NCI-H1105 (cell line): ENCODE measurements at regions not wholly inside any gene's neighbourhood (a gene's known extent, or its start where the extent isn't known, plus 50 kb on each side); places are given as distances from the start of the nearest gene placed in this dataset.
"Not testable (repeated sequence)": the region's sequence is repeated elsewhere in the genome, so short reads cannot be mapped to it uniquely, and the experiment has no call there.

Experiments used
- DNase-seq: peaks from one replicate; lab custom pipeline; 2025; lab: John Stamatoyannopoulos, UW

DNA sequence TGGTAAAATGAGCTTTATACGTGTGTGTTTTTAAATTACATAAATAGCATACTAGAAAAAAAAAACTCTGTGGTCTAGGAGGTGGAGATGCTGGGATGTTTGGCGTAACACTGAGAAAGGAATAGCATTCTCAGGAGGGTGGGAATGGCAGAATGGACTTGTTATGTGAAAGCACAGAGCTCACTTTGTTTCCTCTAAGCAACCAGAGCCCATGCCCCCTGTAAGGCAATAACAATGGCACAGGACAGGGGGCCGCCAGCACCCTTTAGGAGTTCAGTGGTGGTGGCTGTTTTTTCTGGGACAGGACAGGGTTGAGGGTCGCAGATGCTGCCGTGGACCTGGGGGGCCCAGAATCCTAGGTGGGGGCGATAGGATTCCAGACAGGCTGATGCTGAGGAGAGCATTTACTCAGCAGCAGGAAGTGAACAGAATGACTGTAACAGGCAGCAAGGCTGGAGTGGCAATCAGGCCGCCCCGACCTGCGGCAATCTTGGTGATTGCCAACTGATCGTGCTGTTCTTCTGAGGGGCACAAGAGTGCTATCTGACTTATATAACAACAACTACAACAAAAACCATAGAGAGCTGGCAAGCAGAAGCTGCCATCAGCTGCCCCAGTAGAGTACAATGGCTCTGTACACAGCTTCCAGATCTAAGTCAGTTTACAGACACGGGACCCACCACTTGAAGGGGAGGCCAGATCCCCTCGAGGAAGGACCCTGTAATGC, 160.4 kb downstream of the UACA start:
- no peak for DNase-seq

GRCh38 chr15:70602281-70602680, 161.1 kb downstream of the UACA start:
- no peak for DNase-seq

- DNase-seq, result no peak
These were observed 165.4 kb downstream of the UACA start for GRCh38 chr15:70597945-70598344.

- DNase-seq, result no peak
These were observed 166.2 kb downstream of the UACA start for GRCh38 chr15:70597056-70597603.

GRCh38 chr15:70596354-70597055, 166.9 kb downstream of the UACA start:
- no peak for DNase-seq

DNA sequence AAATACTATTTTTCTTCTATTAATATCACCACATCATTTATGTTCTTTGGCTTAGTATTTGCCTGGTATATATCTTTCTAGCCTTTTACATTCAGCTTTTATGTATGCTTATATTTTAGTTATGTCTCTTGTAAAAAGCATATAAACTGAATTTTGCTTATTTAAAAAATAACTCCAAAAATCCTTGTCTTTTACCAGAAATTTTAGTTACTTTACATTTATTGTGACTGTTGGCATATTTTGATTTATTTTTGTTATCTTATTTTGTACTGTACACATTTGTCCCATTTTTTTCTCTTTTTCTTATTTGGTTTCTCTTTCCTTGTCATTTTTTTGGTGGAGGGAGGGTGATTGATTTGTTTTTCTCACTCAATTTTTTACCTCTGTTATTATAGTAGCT, 169.6 kb downstream of the UACA start:
- no peak for DNase-seq

DNA sequence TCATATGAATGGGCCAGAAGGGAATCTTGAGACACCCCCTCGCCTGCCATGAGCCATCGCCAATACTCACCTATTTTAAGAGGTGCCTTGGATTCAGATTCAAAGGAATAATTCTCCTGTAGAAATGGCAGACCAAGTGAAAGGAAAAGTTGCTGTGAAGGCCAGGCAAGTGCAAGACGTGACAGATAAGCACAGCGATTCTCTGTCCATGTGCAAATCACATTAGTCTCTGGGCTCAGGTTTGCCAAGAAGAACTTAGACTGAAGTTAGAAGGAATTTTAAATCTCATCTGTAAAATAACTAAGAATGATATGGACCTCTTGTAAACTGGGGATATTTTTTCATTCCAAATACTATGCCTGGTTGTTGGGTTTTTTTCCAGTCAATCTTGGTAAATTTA, 173.6 kb downstream of the UACA start:
- no peak for DNase-seq

DNA sequence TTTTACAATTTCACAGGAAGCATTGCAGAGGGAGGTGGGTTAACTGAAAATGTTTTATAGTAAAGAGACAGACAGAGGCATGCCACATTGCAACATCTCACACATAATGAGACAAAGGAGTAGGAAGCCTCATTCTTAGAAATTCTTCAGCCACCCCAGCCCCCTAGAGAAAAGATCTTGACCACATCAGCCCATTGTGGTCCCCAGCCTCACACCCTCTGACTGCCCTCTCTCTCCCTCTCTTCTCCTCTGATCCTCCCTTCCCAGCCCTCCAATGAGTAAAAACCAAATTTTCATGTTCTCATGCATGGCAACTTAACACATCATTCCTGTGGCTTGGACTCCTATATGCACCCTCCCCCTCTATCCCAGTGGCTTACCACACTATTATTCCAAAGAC, 174.1 kb downstream of the UACA start:
- DNase-seq, result no peak

DNA sequence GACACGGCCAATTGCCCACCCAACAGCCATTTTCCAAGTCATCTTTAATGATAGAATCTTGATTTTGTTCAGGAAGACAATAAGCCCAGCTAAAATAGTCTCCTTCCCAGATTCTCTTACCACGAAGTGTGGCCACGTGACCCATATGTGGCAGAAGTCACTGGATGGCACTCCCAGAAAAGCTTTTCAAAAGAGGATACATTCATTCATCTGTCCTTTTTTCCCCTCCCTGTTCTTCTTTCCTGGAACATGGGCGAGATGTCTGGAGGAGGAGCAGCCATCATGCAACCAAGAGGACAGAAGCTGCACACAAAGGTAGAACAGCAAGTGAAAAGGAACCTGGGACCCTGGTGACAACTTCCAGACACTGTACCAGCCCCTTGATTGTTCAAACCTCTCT, 174.7 kb downstream of the UACA start:
- no peak for DNase-seq

DNA sequence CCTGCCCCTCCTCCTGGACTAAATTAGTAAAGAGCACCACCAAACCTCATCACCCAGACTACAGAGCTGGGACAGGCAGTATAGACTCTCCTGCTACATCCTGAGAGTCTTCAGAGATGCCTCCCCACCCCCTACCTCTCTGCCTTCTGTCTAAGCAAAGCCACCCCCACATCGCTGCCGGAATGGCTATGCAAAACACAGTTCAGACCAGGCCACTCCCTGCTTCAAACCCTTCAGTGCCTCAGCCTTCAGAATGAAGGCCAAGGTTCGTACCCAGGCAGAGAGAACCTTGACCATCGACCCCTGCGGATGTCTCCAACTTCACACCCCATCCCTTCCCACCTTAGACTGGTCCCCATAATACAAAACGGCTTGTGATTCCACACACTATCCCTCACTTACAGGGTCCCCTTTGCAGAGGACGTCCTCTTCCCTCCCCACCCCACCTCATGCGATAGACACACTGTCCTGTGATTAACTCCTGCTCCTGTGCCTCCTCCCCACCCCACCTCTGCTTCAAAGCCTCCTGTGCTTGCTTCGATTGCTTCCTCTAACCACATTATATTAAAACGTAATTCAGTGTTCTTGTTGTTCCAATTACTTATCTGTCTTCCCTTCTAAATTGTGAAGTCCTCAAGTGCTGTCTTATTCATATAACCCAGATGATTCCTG, 175.3 kb downstream of the UACA start:
- no peak for DNase-seq

GRCh38 chr15:70587012-70587634, 176.2 kb downstream of the UACA start:
- not testable (repeated sequence) for DNase-seq

- no peak for DNase-seq
These were observed 177.1 kb downstream of the UACA start for GRCh38 chr15:70586241-70586640.

DNA sequence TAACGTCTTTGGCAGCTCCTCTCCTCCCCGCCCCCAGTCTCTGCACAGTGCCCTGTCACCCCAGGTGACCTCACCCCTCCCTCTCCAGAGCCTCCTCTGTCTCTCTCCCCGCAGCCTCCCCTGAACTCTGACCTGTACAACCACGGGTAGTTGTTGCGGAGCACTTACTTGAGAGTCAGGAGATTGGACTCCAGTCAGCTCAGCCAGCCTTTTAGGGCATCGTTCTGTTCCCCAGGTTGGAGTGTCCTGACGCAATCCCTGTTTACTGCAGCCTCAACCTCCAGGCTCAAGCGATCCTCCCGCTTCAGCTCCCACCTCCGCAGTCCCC, 177.7 kb downstream of the UACA start:
- no peak for DNase-seq

DNA sequence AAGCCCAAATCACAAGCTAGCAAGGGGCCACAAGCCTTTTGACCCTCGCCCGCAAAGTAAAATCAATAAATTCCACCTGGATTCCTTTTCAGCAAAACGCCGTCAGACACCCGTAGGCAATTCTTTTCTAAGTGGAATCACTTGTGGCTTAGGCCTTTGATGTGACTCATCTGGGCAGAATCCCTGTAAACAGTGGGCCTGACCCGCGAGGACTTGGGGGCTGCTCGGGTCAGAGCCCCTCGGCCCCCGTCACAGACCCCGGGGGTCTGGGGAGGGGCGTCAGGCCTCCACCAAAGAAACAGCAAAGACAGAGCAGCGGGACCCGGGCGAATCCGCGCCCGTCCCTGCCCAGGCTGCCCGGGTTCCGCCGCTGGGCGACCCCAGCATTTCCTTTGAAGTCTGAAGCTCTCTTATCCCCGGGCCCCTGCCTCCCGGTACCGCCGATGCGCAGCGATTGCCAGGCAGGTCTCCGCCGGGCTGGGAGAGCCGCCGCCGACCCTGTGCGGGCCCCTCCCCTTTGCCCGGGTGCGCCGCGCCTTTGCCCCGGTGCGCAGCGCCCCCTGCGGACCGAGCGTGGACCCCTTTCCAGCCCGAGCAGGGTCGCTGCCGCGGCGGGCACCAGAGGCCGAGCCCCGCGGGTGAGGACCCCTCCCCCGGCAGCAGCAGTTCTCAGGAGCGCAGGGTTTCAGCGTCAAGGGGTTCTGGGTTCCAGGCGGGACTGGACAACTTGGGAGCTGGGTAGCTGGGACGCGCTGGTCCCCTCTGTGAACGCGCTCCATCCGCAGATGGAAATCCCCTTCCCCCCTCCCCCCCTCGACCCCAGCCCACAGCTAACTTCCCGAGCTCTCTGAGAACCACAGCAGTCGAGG, 178.3 kb downstream of the UACA start:
- no peak for DNase-seq

- DNase-seq, result no peak
These were observed 178.9 kb downstream of the UACA start for GRCh38 chr15:70584441-70584837.

DNA sequence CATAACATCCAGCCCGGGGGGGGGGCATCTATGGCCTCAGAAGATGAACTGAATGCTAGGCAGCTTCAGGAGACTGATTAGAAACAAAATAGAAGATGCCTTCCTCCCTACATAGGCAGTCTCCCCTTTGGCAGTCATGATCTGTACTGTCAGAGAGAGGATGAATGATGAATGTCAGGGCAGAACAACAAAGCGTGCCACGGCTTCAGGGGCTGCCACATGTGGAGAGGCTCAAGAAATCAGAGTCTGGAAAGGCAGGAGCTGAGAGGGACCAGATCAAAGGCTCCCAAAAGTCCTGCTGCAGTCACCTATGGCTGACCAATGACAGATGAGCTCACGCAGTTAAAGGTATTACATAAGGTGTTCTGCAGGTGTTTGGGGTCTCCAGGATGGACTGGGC, 180.4 kb downstream of the UACA start:
- DNase-seq, result no peak

DNA sequence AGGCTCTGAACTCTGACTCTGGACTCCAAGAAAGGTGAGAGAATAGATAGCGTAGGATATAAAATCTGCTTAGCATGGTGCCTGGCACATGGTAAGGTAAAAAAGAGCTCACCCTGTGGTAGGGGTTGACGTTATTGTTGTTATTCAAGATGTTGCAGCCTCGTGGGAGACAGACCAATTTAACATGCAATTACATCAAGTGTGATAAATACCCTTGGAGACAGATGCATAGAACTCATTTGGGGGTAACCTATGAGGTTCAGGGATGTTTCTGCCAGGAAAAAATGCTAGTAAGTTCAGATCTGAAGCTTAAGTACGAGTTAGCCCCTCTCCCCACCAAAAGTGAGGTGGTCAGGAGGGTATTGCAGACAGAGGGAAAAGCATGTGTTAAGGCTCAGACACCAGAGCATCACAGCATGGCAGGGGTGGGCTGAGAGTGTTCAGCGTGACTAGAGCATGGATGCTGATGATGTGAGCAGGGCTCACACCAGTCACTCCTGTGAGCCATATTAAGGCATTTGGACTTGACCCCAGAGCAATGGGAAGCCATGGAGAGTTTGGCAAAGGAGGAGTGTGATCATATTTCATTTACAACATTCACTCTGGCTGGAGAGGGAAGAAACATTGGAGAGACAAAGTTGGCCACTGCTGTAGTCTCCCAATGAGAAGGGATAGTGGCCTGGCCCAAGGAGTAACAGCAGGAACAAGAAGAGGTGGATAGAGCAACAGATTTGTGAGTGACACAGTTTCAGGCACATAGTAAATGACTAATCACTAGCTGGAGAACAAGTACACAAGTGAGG, 181.0 kb downstream of the UACA start:
- DNase-seq, result no peak

- no peak for DNase-seq
These were observed 182.4 kb downstream of the UACA start for GRCh38 chr15:70580958-70581357.

- DNase-seq, result no peak
These were observed 183.1 kb downstream of the UACA start for GRCh38 chr15:70580286-70580685.

DNA sequence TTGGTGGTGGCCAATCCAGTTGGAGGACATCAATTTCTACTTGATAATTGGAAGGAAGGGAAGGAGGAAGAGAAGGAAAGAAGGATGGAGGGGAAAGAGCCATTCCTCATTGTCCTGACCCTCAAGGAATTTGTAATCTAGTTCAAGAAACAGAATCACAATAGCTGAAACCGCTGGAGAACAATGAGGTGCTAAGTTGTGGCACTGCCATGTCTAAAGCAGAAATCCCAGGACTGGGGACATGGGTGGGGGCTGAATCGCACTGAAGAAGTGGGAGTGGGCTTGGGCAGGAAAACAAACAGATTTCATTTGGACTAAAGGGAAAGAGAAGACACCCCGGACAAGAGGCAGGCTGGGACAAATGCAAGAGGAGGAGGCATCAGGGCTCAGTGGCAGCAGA, 183.6 kb downstream of the UACA start:
- no peak for DNase-seq

DNA sequence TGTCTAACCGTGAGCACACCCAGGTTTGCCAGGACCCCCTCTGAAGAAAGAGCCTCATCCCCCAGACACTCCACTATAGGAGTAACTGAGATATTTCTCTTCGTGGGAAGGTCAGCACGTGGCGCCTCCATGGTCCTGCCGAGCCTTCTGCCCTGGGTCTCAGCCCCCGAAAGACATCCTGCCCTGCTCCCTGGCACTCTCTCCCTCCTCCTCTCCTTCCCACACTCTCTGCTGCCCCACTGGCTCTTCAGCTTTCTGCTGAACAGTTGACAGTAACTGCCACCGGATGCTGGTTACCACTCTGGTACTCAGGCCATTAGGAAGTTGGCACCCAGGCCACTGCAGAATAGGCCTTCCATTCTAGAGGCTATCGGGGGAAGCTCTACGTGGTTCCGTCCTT, 185.2 kb downstream of the UACA start:
- DNase-seq, result no peak
